OCI-LY7 (cell line): ENCODE measurements at regions not wholly inside any gene's neighbourhood (a gene's known extent, or its start where the extent isn't known, plus 50 kb on each side); places are given as distances from the start of the nearest gene placed in this dataset.

ENCODE experiments used
- BruUV-seq: library from RNA; stranded (reverse); fragments of 400-500 nt; replicated peaks from 2 replicates; lab custom pipeline; 2021; lab: Mats Ljungman, UMichigan
- CTCF ChIA-PET: fragments of 300-600 bp; sonication (Branson Sonifier 250); formaldehyde crosslinking; loops from one replicate; lab custom pipeline; 2022; ENCODE audit warnings: antibody characterized with exemption; ENCODE audit not compliant: unreplicated experiment; lab: Charles Lee
- POLR2A ChIA-PET: fragments of 300-600 bp; sonication (Branson Sonifier 250); formaldehyde crosslinking; loops from one replicate; lab custom pipeline; 2022; ENCODE audit warnings: antibody characterized with exemption; lab: Charles Lee
- DNase-seq: peaks from one replicate; pipeline ENCODE4 v3.0.0-alpha.2; 2015; ENCODE audit warnings: low spot score
- H2AFZ ChIP-seq: fragments of 200-600 bp; sonication (generic), shearing (Covaris generic); 2 replicates; pipeline ENCODE4 v1.6.1; 2014; ENCODE audit warnings: mild to moderate bottlenecking, antibody characterized with exemption, low read length, moderate library complexity
- H3K27ac ChIP-seq: fragments of 200-600 bp; sonication (generic); 2 replicates; pipeline ENCODE4 v1.5.1; 2014; ENCODE audit warnings: mixed run types, low read depth, mild to moderate bottlenecking, moderate library complexity, low read length, inconsistent platforms; ENCODE audit not compliant: poor library complexity, severe bottlenecking
- H3K36me3 ChIP-seq: fragments of 200-600 bp; sonication (generic); 2 replicates; pipeline ENCODE4 v1.6.1; 2014; ENCODE audit warnings: mild to moderate bottlenecking, antibody characterized with exemption, low read length, moderate library complexity, mixed read lengths; ENCODE audit not compliant: insufficient read depth
- H3K4me1 ChIP-seq: fragments of 200-600 bp; sonication (generic); 2 replicates; pipeline ENCODE4 v1.5.1; 2014; ENCODE audit warnings: mild to moderate bottlenecking, low read length; ENCODE audit not compliant: insufficient read depth, poor library complexity, severe bottlenecking
- H3K4me2 ChIP-seq: fragments of 200-600 bp; sonication (generic); 2 replicates; pipeline ENCODE4 v1.6.1; 2014; ENCODE audit warnings: mild to moderate bottlenecking, low read length
- H3K4me3 ChIP-seq: fragments of 200-600 bp; sonication (generic); 2 replicates; pipeline ENCODE4 v1.5.1; 2014; ENCODE audit warnings: mild to moderate bottlenecking, low read depth, low read length; ENCODE audit not compliant: poor library complexity, severe bottlenecking
- H3K79me2 ChIP-seq: fragments of 200-600 bp; sonication (generic); 2 replicates; pipeline ENCODE4 v1.6.1; 2016; ENCODE audit warnings: low read depth, mild to moderate bottlenecking, low read length, moderate library complexity, mixed read lengths; ENCODE audit not compliant: insufficient read depth
- H3K9me2 ChIP-seq: fragments of 200-600 bp; sonication (generic); 2 replicates; pipeline ENCODE4 v1.6.1; 2016; ENCODE audit warnings: mild to moderate bottlenecking, low read length, mixed read lengths; ENCODE audit not compliant: insufficient read depth
- H3K9me3 ChIP-seq: fragments of 200-600 bp; sonication (generic); 2 replicates; pipeline ENCODE4 v1.6.1; 2014; ENCODE audit warnings: mild to moderate bottlenecking, mixed run types, low read length, mixed read lengths
- H4K20me1 ChIP-seq: fragments of 200-600 bp; sonication (generic); 2 replicates; pipeline ENCODE4 v1.6.1; 2014; ENCODE audit warnings: mild to moderate bottlenecking, antibody characterized with exemption, low read length, moderate library complexity, mixed read lengths; ENCODE audit not compliant: insufficient read depth
- EZH2phosphoT487 ChIP-seq: fragments of 200-600 bp; sonication (generic); IDR thresholded peaks from 2 replicates; pipeline ENCODE4 v1.6.1; 2018; ENCODE audit warnings: low read depth, borderline replicate concordance, mild to moderate bottlenecking, mixed run types, antibody characterized with exemption, low read length, moderate library complexity, mixed read lengths
- intact Hi-C: fragments of 100-400 bp; cut with micrococcal nuclease; formaldehyde crosslinking; loops from one replicate; pipeline ENCODE4 v1.10.0; 2022; ENCODE audit not compliant: unreplicated experiment
- TF ChIP-seq, protein P1 (sequence below): fragments of 200-600 bp; sonication (generic); conservative IDR thresholded peaks from 2 replicates; pipeline ENCODE4 v1.5.1; 2014; ENCODE audit warnings: mild to moderate bottlenecking, antibody characterized with exemption, low read length, moderate library complexity, mixed read lengths

DNA sequence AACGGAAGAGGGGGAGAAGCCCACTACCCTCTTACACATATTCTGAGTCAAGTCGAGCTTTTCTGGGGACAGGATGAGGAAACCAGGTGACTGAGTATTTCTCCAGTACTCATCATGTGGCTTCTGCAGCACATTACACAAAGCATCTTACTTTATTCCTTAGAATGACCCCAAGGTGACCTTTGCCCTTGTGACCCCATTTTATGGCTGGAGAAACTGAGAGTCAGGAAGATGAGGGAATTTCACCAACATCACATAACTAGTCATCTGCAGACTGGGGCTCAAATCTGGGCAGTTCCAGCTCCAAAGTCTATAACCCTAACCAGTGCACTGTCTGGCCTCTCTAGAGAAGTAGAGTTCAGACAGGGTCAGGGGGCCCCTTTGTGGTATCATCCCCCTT is 707.0 kb downstream of the UQCRFS1 start:
- no peak overlapping the region for H3K27ac ChIP-seq
- no peak for DNase-seq
- BruUV-seq = no TSS peak
- no peaks in the 10 kb centered on the region for H4K20me1 ChIP-seq
- intact Hi-C loops = no loop called here
- no peaks in the 10 kb centered on the region for H3K9me3 ChIP-seq
- H2AFZ ChIP-seq = no peak overlapping the region
- H3K79me2 ChIP-seq = no peaks in the 10 kb centered on the region
- CTCF ChIA-PET = no interaction called here
- no peaks in the 10 kb centered on the region for H3K36me3 ChIP-seq
- no peak overlapping the region for H3K4me2 ChIP-seq
- H3K9me2 ChIP-seq = no peaks in the 10 kb centered on the region
- H3K4me3 ChIP-seq = no peak overlapping the region
- H3K4me1 ChIP-seq = peaks cover 9% of the 10 kb centered on the region
- POLR2A ChIA-PET = no interaction called here
- TF ChIP-seq EZH2phosphoT487 = no peak

DNA sequence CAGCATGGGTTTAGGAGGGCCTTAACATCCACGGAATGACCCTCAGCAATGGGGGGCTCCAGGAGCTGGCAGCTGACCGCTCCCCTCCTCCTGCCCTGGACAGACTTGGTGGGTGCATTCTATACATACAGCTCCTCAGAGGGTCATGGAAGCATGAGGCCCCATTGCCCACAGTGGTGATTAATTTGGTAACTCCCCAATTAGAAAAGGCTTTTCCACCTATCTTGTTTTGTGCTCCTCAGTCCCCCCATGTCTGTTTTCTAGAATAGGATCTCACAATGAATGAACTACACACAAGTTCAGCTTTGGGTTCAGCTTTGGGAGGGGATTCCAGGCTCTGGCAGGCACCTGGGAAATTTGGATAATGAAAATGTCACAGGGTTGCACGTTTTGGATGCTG is 707.8 kb downstream of the UQCRFS1 start:
- Histone ChIP-seq H3K4me3 (no peak overlapping the region), H3K79me2 (no peaks in the 10 kb centered on the region), H3K27ac (no peak overlapping the region), H2AFZ (no peak overlapping the region), H3K36me3 (no peaks in the 10 kb centered on the region), H3K9me3 (no peaks in the 10 kb centered on the region), H4K20me1 (no peaks in the 10 kb centered on the region), H3K9me2 (no peaks in the 10 kb centered on the region), H3K4me2 (no peak overlapping the region), H3K4me1 (peaks cover 9% of the 10 kb centered on the region)
- no peak for TF ChIP-seq EZH2phosphoT487
- TF ChIP-seq, protein P1, sequence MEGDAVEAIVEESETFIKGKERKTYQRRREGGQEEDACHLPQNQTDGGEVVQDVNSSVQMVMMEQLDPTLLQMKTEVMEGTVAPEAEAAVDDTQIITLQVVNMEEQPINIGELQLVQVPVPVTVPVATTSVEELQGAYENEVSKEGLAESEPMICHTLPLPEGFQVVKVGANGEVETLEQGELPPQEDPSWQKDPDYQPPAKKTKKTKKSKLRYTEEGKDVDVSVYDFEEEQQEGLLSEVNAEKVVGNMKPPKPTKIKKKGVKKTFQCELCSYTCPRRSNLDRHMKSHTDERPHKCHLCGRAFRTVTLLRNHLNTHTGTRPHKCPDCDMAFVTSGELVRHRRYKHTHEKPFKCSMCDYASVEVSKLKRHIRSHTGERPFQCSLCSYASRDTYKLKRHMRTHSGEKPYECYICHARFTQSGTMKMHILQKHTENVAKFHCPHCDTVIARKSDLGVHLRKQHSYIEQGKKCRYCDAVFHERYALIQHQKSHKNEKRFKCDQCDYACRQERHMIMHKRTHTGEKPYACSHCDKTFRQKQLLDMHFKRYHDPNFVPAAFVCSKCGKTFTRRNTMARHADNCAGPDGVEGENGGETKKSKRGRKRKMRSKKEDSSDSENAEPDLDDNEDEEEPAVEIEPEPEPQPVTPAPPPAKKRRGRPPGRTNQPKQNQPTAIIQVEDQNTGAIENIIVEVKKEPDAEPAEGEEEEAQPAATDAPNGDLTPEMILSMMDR = no peak
- ChIA-PET CTCF (interaction anchor here (0.6 kb wide), 1 partner anchor 96 kb away, joined by 3 read pairs; no protein-coding TSS in a partner anchor), POLR2A (interaction anchor here (0.6 kb wide), 1 partner anchor 246 kb away, joined by 3 read pairs; no protein-coding TSS in a partner anchor)
- DNase-seq = no peak
- no TSS peak for BruUV-seq
- intact Hi-C loops = no loop called here

DNA sequence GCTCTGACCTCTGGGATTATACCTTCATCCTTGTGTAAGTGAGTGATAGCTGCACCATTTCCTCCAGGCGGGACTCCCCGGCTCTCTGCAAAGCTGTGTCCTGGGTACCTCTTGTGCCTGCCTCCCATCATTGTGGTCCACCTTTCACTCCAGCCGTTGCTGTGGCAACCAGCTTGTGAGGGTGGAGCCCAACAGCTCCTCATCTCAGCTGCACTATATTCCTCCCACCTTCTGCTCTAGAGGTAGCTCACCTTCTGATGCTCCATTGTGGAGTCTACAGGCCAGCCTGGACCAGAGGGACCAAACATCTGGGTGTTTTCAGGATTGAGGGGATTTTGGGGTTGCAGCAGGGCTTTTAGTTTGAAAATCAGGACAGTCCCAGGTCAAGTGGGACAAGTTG is 708.2 kb downstream of the UQCRFS1 start:
- Histone ChIP-seq H3K9me3 (no peaks in the 10 kb centered on the region), H3K79me2 (no peaks in the 10 kb centered on the region), H3K4me3 (no peak overlapping the region), H3K9me2 (no peaks in the 10 kb centered on the region), H3K4me1 (peaks cover 9% of the 10 kb centered on the region), H2AFZ (no peak overlapping the region), H4K20me1 (no peaks in the 10 kb centered on the region), H3K4me2 (no peak overlapping the region), H3K36me3 (no peaks in the 10 kb centered on the region), H3K27ac (no peak overlapping the region)
- DNase-seq = no peak
- ChIA-PET CTCF (interaction anchor here (0.6 kb wide), 1 partner anchor 96 kb away, joined by 3 read pairs; no protein-coding TSS in a partner anchor), POLR2A (interaction anchor here (0.6 kb wide), 1 partner anchor 246 kb away, joined by 3 read pairs; no protein-coding TSS in a partner anchor)
- no TSS peak for BruUV-seq
- TF ChIP-seq EZH2phosphoT487 = no peak
- TF ChIP-seq, protein P1 = no peak
- intact Hi-C loops = no loop called here
